H1 (cell line): ENCODE measurements at regions not wholly inside any gene's neighbourhood (a gene's known extent, or its start where the extent isn't known, plus 50 kb on each side); places are given as distances from the start of the nearest gene placed in this dataset.

Source experiments
- CTCF ChIA-PET: fragments of 300-600 bp; sonication (Branson Sonifier 250); formaldehyde crosslinking; loops from one replicate; lab custom pipeline; 2021; ENCODE audit not compliant: partially characterized antibody; lab: Charles Lee
- POLR2A ChIA-PET: fragments of 300-600 bp; sonication (Branson Sonifier 250); formaldehyde crosslinking; loops from one replicate; lab custom pipeline; 2021; ENCODE audit warnings: inconsistent platforms; ENCODE audit not compliant: partially characterized antibody; lab: Charles Lee
- DNase-seq, 2 experiments: peaks; one replicate each; pipeline versions ENCODE4 v3.0.0 to v3.0.0-alpha.2; 2010 to 2022; ENCODE audit warnings: low spot score in 2 of 2, low read depth in 1 of 2, mixed read lengths in 1 of 2
- FAIRE-seq: peaks from 2 replicates; lab custom pipeline; 2011; peaks lifted over from hg19 to GRCh38; lab: Jason Lieb, UNC
- H2AFZ ChIP-seq: 2 replicates; pipeline ENCODE4 v1.8.1; 2012; ENCODE audit warnings: low read length, inconsistent platforms
- H2AK5ac ChIP-seq: 2 replicates; pipeline ENCODE4 v1.6.1; 2013; ENCODE audit warnings: low read depth, low read length
- H2BK120ac ChIP-seq: replicated peaks from 2 replicates; pipeline ENCODE3; 2013; ENCODE audit warnings: low read depth, low read length, inconsistent platforms
- H2BK12ac ChIP-seq: 2 replicates; pipeline ENCODE4 v1.6.1; 2013; ENCODE audit warnings: low read depth, low read length
- H2BK15ac ChIP-seq: 2 replicates; pipeline ENCODE4 v1.6.1; 2013; ENCODE audit warnings: low read length
- H2BK20ac ChIP-seq: 2 replicates; pipeline ENCODE4 v1.6.1; 2013; ENCODE audit warnings: low read length
- H2BK5ac ChIP-seq: 2 replicates; pipeline ENCODE4 v1.6.1; 2013; ENCODE audit warnings: low read depth, low read length
- H3K14ac ChIP-seq: 2 replicates; pipeline ENCODE4 v1.6.1; 2013; ENCODE audit warnings: inconsistent platforms; ENCODE audit not compliant: insufficient read length
- H3K18ac ChIP-seq: 2 replicates; pipeline ENCODE4 v1.6.1; 2013; ENCODE audit warnings: low read length; ENCODE audit errors: extremely low read depth
- H3K23ac ChIP-seq: 2 replicates; pipeline ENCODE4 v1.6.1; 2013; ENCODE audit warnings: inconsistent platforms; ENCODE audit not compliant: insufficient read length
- H3K23me2 ChIP-seq: 2 replicates; pipeline ENCODE4 v1.6.1; 2013; ENCODE audit warnings: low read depth, low read length
- H3K27ac ChIP-seq: 2 replicates; pipeline ENCODE4 v1.6.1; 2011; ENCODE audit warnings: low read depth, low read length, inconsistent platforms
- H3K27me3 ChIP-seq, 4 experiments: replicated peaks in 1 of 4; 1 replicate in 1 of 4; 2 replicates in 3 of 4; pipeline versions ENCODE4 v1.6.1 to v1.8.1; 2011 to 2013; ENCODE audit warnings: low read length in 3 of 4, mild to moderate bottlenecking in 3 of 4, inconsistent platforms in 2 of 4, mixed read lengths in 2 of 4, moderate library complexity in 1 of 4; ENCODE audit not compliant: control insufficient read depth in 3 of 4, insufficient read depth in 3 of 4; ENCODE audit errors: extremely low read depth in 1 of 4
- H3K36me3 ChIP-seq, 4 experiments: 2 replicates each; pipeline versions ENCODE4 v1.6.1 to v1.8.1; 2011 to 2013; ENCODE audit warnings: mild to moderate bottlenecking in 4 of 4, low read length in 3 of 4, moderate library complexity in 2 of 4, control low read depth in 1 of 4, inconsistent platforms in 1 of 4; ENCODE audit not compliant: insufficient read depth in 4 of 4, control insufficient read depth in 2 of 4
- H3K4ac ChIP-seq: replicated peaks from 2 replicates; pipeline ENCODE3; 2013; ENCODE audit warnings: low read length, low read depth, mixed read lengths, inconsistent platforms; ENCODE audit not compliant: insufficient read length
- H3K4me1 ChIP-seq, 4 experiments: replicated peaks in 1 of 4; 1 replicate in 1 of 4; 2 replicates in 3 of 4; pipeline versions ENCODE4 v1.6.1 to v1.8.1; 2011 to 2013; ENCODE audit warnings: low read length in 3 of 4, inconsistent platforms in 2 of 4, mixed read lengths in 1 of 4; ENCODE audit not compliant: insufficient read depth in 4 of 4, control insufficient read depth in 3 of 4
- H3K4me2 ChIP-seq, 2 experiments: 2 replicates each; pipeline versions ENCODE4 v1.6.1 to v1.8.1; 2011 to 2013; ENCODE audit warnings: low read depth in 2 of 2, low read length in 2 of 2, control low read depth in 1 of 2, inconsistent platforms in 1 of 2, mild to moderate bottlenecking in 1 of 2; ENCODE audit not compliant: insufficient read depth in 1 of 2
- H3K4me3 ChIP-seq, 4 experiments: fragments of 200-600, 300-600 bp in 1 of 4; sonication (generic), shearing (Covaris generic), sonication (Bioruptor Twin) in 1 of 4; 2 replicates each; pipeline versions ENCODE4 v1.5.1 to v1.8.1; 2011 to 2016; ENCODE audit warnings: low read length in 4 of 4, low read depth in 3 of 4, control low read depth in 2 of 4, inconsistent platforms in 2 of 4, mild to moderate bottlenecking in 2 of 4, mixed read lengths in 1 of 4, moderate library complexity in 1 of 4; ENCODE audit not compliant: insufficient read depth in 2 of 4; ENCODE audit errors: extremely low read depth in 1 of 4
- H3K56ac ChIP-seq: replicated peaks from 2 replicates; pipeline ENCODE3; 2013; ENCODE audit warnings: low read depth, mild to moderate bottlenecking, mixed read lengths, low read length, inconsistent platforms; ENCODE audit not compliant: insufficient read length
- H3K79me1 ChIP-seq: 2 replicates; pipeline ENCODE4 v1.6.1; 2013; ENCODE audit warnings: low read depth, low read length, control low read depth
- H3K79me2 ChIP-seq, 2 experiments: 2 replicates each; pipeline versions ENCODE4 v1.6.1 to v1.8.1; 2012 to 2013; ENCODE audit warnings: low read length in 2 of 2, mild to moderate bottlenecking in 2 of 2, inconsistent platforms in 1 of 2; ENCODE audit not compliant: insufficient read depth in 2 of 2, control insufficient read depth in 1 of 2
- H3K9ac ChIP-seq, 4 experiments: replicated peaks in 1 of 4; 1 replicate in 1 of 4; 2 replicates in 3 of 4; pipeline versions ENCODE4 v1.6.1 to v1.8.1; 2011 to 2013; ENCODE audit warnings: low read depth in 3 of 4, low read length in 3 of 4, control low read depth in 2 of 4, mild to moderate bottlenecking in 2 of 4, moderate library complexity in 2 of 4, inconsistent platforms in 1 of 4; ENCODE audit errors: extremely low read depth in 1 of 4
- H3K9me3 ChIP-seq, 2 experiments: 2 replicates each; pipeline versions ENCODE4 v1.6.1 to v1.8.1; 2012 to 2013; ENCODE audit warnings: mild to moderate bottlenecking in 2 of 2, moderate library complexity in 2 of 2, control low read depth in 1 of 2, inconsistent platforms in 1 of 2, low read depth in 1 of 2, low read length in 1 of 2, mixed read lengths in 1 of 2; ENCODE audit not compliant: insufficient read depth in 2 of 2
- H4K20me1 ChIP-seq, 2 experiments: replicated peaks in 1 of 2; 2 replicates each; pipeline versions ENCODE3 to v1.8.1; 2011 to 2013; ENCODE audit warnings: inconsistent platforms in 2 of 2, low read length in 2 of 2, mild to moderate bottlenecking in 1 of 2; ENCODE audit not compliant: insufficient read depth in 2 of 2, control insufficient read depth in 1 of 2
- H4K5ac ChIP-seq: 2 replicates; pipeline ENCODE4 v1.6.1; 2013; ENCODE audit warnings: low read length, low read depth, mixed read lengths, inconsistent platforms; ENCODE audit not compliant: insufficient read length
- H4K8ac ChIP-seq: 2 replicates; pipeline ENCODE4 v1.8.0; 2013; ENCODE audit warnings: mild to moderate bottlenecking, moderate library complexity, low read length, inconsistent platforms; ENCODE audit not compliant: insufficient read depth; ENCODE audit errors: extremely low read depth
- H4K91ac ChIP-seq: replicated peaks from 2 replicates; pipeline ENCODE3; 2013; ENCODE audit warnings: low read length, mixed read lengths, inconsistent platforms; ENCODE audit not compliant: insufficient read length
- E2F6 ChIP-seq: IDR thresholded peaks from 2 replicates; pipeline ENCODE4 v1.6.1; 2012; ENCODE audit warnings: inconsistent platforms
- NRF1 ChIP-seq: IDR thresholded peaks from 2 replicates; pipeline ENCODE4 v1.6.1; 2011; ENCODE audit warnings: mild to moderate bottlenecking, low read depth, low read length, improper control_type of control experiment
- POLR2A ChIP-seq, 2 experiments: IDR thresholded peaks; 1 replicate in 1 of 2; 2 replicates in 1 of 2; pipeline ENCODE4 v1.6.1; 2011; ENCODE audit warnings: low read depth in 2 of 2, low read length in 2 of 2, mild to moderate bottlenecking in 2 of 2; ENCODE audit errors: control extremely low read depth in 1 of 2
- RXRA ChIP-seq: IDR thresholded peaks from 2 replicates; pipeline ENCODE4 v1.6.1; 2011; ENCODE audit warnings: low read depth, mild to moderate bottlenecking, low read length, moderate library complexity; ENCODE audit not compliant: insufficient read depth
- SP2 ChIP-seq: IDR thresholded peaks from 2 replicates; pipeline ENCODE4 v1.6.1; 2012; ENCODE audit warnings: mild to moderate bottlenecking, low read length, inconsistent platforms
- SUZ12 ChIP-seq: fragments of 200-600 bp; sonication (generic); IDR thresholded peaks from 2 replicates; pipeline ENCODE4 v1.6.1; 2012; ENCODE audit warnings: mild to moderate bottlenecking, inconsistent platforms, low read length, moderate library complexity, mixed read lengths
- TEAD4 ChIP-seq: IDR thresholded peaks from 2 replicates; pipeline ENCODE4 v1.6.1; 2012; ENCODE audit warnings: low read depth, low read length, inconsistent platforms, mixed read lengths
- WGBS, 2 experiments: shearing (Covaris generic) in 1 of 2; methylation state at CpG; one replicate each; pipeline versions ENCODE4 v1.1.6 to v1.1.7; 2013 to 2015; ENCODE audit warnings: low lambda C conversion rate in 2 of 2, mixed read lengths in 2 of 2, inconsistent platforms in 1 of 2, low coverage in 1 of 2, missing lambda C conversion rate in 1 of 2; ENCODE audit not compliant: insufficient replicate concordance in 2 of 2, insufficient coverage in 1 of 2, insufficient read length in 1 of 2; ENCODE audit errors: extremely low coverage in 1 of 2, missing lambda C conversion rate in 1 of 2; 5-methylcytosine and 5-hydroxymethylcytosine counted together

- no peaks in the 10 kb centered on the region for H4K20me1 ChIP-seq
- no peak overlapping the region for H2BK20ac ChIP-seq
- no peak overlapping the region for H2BK15ac ChIP-seq
- DNase-seq (no peak), FAIRE-seq (no peak)
- no peaks in the 10 kb centered on the region for H3K23me2 ChIP-seq
- no peak overlapping the region for H2AFZ ChIP-seq
- no peak overlapping the region for H2AK5ac ChIP-seq
- peak overlapping the region; percentile 25 for H3K4ac ChIP-seq
- H3K14ac ChIP-seq, result no peak overlapping the region
- no peak overlapping the region for H3K4me3 ChIP-seq
- no peak overlapping the region for H2BK12ac ChIP-seq
- no peak overlapping the region for H3K23ac ChIP-seq
- no peak overlapping the region for H2BK120ac ChIP-seq
- H3K4me2 ChIP-seq, result no peak overlapping the region
- no peak overlapping the region for H4K5ac ChIP-seq
- H4K91ac ChIP-seq, result no peak overlapping the region
- no peaks in the 10 kb centered on the region for H3K27me3 ChIP-seq
- H3K9me3 ChIP-seq, result no peaks in the 10 kb centered on the region
- no peak for TF ChIP-seq TEAD4
- no peak for TF ChIP-seq SUZ12
- no peak for TF ChIP-seq E2F6
- no peak for TF ChIP-seq RXRA
- TF ChIP-seq NRF1, result no peak
- TF ChIP-seq SP2, result no peak
- no peak for TF ChIP-seq POLR2A (IDR thresholded peaks at IDR 0.05; ENCODE audit: control extremely low read depth in 1 of 2, low read depth in 2 of 2, low read length in 2 of 2)
- no peak overlapping the region for H2BK5ac ChIP-seq
- 89% methylated on average over 5 of the region's 5 CpGs; no CpG with 5 or more reads in 1 of the 2 experiments for WGBS, 2 experiments
- H3K79me2 ChIP-seq, result no peaks in the 10 kb centered on the region
- ChIA-PET POLR2A (no interaction called here), CTCF (no interaction called here)
- H3K79me1 ChIP-seq, result no peaks in the 10 kb centered on the region
- H3K36me3 ChIP-seq, result no peaks in the 10 kb centered on the region
- H4K8ac ChIP-seq, result no peak overlapping the region
- no peak overlapping the region for H3K9ac ChIP-seq
- no peak overlapping the region for H3K56ac ChIP-seq
- H3K27ac ChIP-seq, result no peak overlapping the region
- H3K4me1 ChIP-seq, result no peaks in the 10 kb centered on the region; a peak in 2 of 7 replicates
- H3K18ac ChIP-seq, result no peak overlapping the region
Observed at GRCh38 chr9:74036549-74037231, 460.4 kb upstream of the RORB start.
